ENCODE measurements at regions not wholly inside any gene's neighbourhood (a gene's known extent, or its start where the extent isn't known, plus 50 kb on each side); places are given as distances from the start of the nearest gene placed in this dataset.

DNA sequence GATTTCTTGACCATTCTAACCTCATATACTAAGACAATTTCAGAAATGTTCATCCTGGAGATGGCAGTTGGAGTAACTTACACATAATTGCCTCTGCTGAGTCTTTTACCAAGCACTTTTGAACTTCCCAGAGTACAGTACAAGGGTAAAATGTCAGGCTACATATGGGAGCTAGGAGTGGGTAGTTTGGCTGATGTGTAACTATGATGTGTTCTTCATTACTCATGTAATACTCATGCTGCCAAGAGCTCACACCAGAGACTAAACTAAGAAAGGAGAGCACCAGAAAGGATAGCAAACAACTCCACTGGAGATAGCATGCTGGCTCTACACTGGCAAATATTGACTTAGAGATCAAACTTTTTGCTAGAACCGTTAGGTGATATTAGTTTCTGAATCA lies 194.0 kb downstream of the PDGFRA start:
- Histone ChIP-seq H3K4me3 (replicated peaks; ENCODE audit: low read depth, low read length) (no peak overlapping the region), H3K36me3 (ENCODE audit: control insufficient read depth, insufficient read depth, low read length) (no peaks in the 10 kb centered on the region), H3K27me3 (replicated peaks; ENCODE audit: control insufficient read depth, insufficient read depth, low read length) (no peaks in the 10 kb centered on the region)
- TF ChIP-seq, protein P1, sequence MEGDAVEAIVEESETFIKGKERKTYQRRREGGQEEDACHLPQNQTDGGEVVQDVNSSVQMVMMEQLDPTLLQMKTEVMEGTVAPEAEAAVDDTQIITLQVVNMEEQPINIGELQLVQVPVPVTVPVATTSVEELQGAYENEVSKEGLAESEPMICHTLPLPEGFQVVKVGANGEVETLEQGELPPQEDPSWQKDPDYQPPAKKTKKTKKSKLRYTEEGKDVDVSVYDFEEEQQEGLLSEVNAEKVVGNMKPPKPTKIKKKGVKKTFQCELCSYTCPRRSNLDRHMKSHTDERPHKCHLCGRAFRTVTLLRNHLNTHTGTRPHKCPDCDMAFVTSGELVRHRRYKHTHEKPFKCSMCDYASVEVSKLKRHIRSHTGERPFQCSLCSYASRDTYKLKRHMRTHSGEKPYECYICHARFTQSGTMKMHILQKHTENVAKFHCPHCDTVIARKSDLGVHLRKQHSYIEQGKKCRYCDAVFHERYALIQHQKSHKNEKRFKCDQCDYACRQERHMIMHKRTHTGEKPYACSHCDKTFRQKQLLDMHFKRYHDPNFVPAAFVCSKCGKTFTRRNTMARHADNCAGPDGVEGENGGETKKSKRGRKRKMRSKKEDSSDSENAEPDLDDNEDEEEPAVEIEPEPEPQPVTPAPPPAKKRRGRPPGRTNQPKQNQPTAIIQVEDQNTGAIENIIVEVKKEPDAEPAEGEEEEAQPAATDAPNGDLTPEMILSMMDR (IDR thresholded peaks at IDR 0.05; ENCODE audit: insufficient read depth, low read length, poor library complexity, severe bottlenecking), result no peak
- no peak for DNase-seq (ENCODE audit: extremely low read depth, insufficient read length)

DNA sequence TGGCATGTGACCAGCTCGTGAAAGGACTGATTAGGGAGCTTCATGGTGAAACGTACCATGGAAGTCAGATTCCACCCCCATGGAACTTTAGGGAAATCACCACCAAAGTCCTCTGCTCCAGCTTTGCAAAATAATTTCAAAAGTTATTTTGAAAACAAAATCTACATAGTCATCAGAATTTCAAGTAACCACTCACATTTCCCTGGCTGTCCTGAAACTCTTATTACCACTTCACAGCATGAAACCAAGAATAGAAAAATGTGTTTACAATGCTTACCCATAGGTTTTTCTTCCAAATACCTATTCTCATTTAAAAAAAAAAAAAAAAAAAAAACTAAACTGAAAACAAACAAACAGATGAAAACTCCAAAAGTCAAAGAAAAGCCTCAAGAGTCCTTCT lies 198.7 kb downstream of the PDGFRA start:
- no peak for DNase-seq (ENCODE audit: extremely low read depth, insufficient read length)
- Histone ChIP-seq H3K36me3 (ENCODE audit: control insufficient read depth, insufficient read depth, low read length) (no peaks in the 10 kb centered on the region), H3K4me3 (replicated peaks; ENCODE audit: low read depth, low read length) (no peak overlapping the region), H3K27me3 (replicated peaks; ENCODE audit: control insufficient read depth, insufficient read depth, low read length) (no peaks in the 10 kb centered on the region)
- TF ChIP-seq, protein P1 (IDR thresholded peaks at IDR 0.05; ENCODE audit: insufficient read depth, low read length, poor library complexity, severe bottlenecking), result no peak

DNA sequence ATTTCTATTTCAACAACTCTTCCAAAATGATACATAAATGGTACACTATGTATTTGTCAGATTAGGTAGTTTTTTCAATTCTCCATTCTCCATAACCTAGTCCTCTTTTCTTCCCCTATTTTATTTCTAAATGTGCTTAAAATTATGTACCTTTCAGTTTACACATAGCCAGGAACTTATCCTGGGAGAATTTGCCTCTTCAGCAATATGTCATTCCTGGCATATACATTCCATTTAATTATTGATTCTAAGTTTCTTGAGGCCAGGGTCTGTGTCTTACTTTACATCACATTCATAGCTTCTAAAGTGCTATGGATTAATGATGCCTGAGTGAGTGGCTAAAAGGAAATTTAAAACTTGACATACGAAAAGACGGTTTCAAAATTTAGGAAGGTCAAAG lies 199.8 kb downstream of the PDGFRA start:
- DNase-seq (ENCODE audit: extremely low read depth, insufficient read length), result no peak
- Histone ChIP-seq H3K27me3 (replicated peaks; ENCODE audit: control insufficient read depth, insufficient read depth, low read length) (no peaks in the 10 kb centered on the region), H3K36me3 (ENCODE audit: control insufficient read depth, insufficient read depth, low read length) (no peaks in the 10 kb centered on the region), H3K4me3 (replicated peaks; ENCODE audit: low read depth, low read length) (no peak overlapping the region)
- TF ChIP-seq, protein P1 (IDR thresholded peaks at IDR 0.05; ENCODE audit: insufficient read depth, low read length, poor library complexity, severe bottlenecking), result no peak

DNA sequence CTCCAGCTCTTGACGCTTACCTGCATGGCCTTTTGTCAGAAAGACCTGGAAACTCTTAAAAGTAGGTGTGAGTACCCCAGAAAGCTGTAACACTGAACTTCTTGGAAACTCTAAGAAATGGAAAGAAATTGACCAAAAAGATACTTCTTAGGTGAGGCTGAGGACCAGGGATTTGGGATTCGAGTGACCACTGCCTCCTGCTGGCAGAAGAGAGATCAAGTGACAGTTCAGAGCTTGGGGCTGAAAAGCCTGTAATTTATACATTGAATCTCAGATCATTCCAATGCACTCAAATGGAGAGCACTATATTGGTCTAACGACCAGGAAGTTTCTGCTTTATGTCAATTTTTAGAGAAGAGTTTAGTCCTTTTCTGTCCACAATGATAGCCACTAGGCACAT lies 204.6 kb downstream of the PDGFRA start:
- H3K27me3 ChIP-seq (replicated peaks; ENCODE audit: control insufficient read depth, insufficient read depth, low read length), result no peaks in the 10 kb centered on the region
- no peak for DNase-seq (ENCODE audit: extremely low read depth, insufficient read length)

DNA sequence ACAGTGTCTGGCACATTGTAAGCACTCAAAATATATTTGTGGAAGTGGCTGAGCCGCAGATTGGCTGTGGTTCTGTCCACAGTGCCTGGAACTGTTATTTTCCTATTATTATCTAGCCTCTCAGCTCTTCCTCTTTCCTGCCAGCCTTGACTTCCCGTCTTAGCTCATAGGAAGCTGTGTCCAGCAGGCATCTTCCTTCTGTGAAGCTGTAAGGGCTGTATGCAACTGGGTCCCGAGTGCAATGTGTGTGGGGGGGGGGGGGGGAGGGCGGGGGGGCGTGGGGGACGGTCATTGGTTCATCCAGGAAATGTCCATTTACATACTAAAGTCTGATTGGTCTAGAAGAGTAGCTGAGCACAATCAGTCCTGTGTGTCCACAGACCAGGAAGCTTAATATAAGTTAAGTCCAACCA lies 210.7 kb downstream of the PDGFRA start:
- peak; percentile 9 for DNase-seq (ENCODE audit: extremely low read depth, insufficient read length)
- Histone ChIP-seq H3K27me3 (replicated peaks; ENCODE audit: control insufficient read depth, insufficient read depth, low read length) (no peaks in the 10 kb centered on the region), H3K4me3 (replicated peaks; ENCODE audit: low read depth, low read length) (no peak overlapping the region), H3K36me3 (ENCODE audit: control insufficient read depth, insufficient read depth, low read length) (no peaks in the 10 kb centered on the region)
- TF ChIP-seq, protein P1 (IDR thresholded peaks at IDR 0.05; ENCODE audit: insufficient read depth, low read length, poor library complexity, severe bottlenecking), result no peak

More for the DNA sequence above, 204.6 kb downstream of the PDGFRA start:
- no peaks in the 10 kb centered on the region for H3K36me3 ChIP-seq (ENCODE audit: control insufficient read depth, insufficient read depth, low read length)
- H3K4me3 ChIP-seq (replicated peaks; ENCODE audit: low read depth, low read length), result no peak overlapping the region
- TF ChIP-seq, protein P1 (IDR thresholded peaks at IDR 0.05; ENCODE audit: insufficient read depth, low read length, poor library complexity, severe bottlenecking), result peak; percentile 62

All from GM06990 (cell line).